ENCODE measurements at regions not wholly inside any gene's neighbourhood (a gene's known extent, or its start where the extent isn't known, plus 50 kb on each side); places are given as distances from the start of the nearest gene placed in this dataset.

GRCh38 chr2:129233751-129234406 lies 745.6 kb upstream of the RAB6C start:
- no peaks in the 10 kb centered on the region for H3K36me3 ChIP-seq (ENCODE audit: control insufficient read depth, insufficient read depth, low read length)
- no peaks in the 10 kb centered on the region for H3K4me1 ChIP-seq (ENCODE audit: control insufficient read depth, insufficient read depth, low read length, poor library complexity, severe bottlenecking)
- DNase-seq = no peak

GRCh38 chr2:129236601-129237000 lies 742.9 kb upstream of the RAB6C start:
- Histone ChIP-seq H3K36me3 (ENCODE audit: control insufficient read depth, insufficient read depth, low read length) (no peaks in the 10 kb centered on the region), H3K4me1 (ENCODE audit: control insufficient read depth, insufficient read depth, low read length, poor library complexity, severe bottlenecking) (no peaks in the 10 kb centered on the region), H3K9me3 (ENCODE audit: control insufficient read depth, low read length) (no peaks in the 10 kb centered on the region), H3K4me3 (ENCODE audit: insufficient read depth, low read depth, low read length, poor library complexity, severe bottlenecking) (no peak overlapping the region), H3K27ac (ENCODE audit: insufficient read depth, low read length, poor library complexity, severe bottlenecking) (no peak overlapping the region), H3K27me3 (replicated peaks; ENCODE audit: control insufficient read depth, insufficient read depth, low read length, poor library complexity, severe bottlenecking) (no peaks in the 10 kb centered on the region)
- no peak for DNase-seq

More at GRCh38 chr2:129233751-129234406, 745.6 kb upstream of the RAB6C start:
- Histone ChIP-seq H3K9me3 (ENCODE audit: control insufficient read depth, low read length) (no peaks in the 10 kb centered on the region), H3K27me3 (replicated peaks; ENCODE audit: control insufficient read depth, insufficient read depth, low read length, poor library complexity, severe bottlenecking) (no peaks in the 10 kb centered on the region), H3K4me3 (ENCODE audit: insufficient read depth, low read depth, low read length, poor library complexity, severe bottlenecking) (no peak overlapping the region), H3K27ac (ENCODE audit: insufficient read depth, low read length, poor library complexity, severe bottlenecking) (no peak overlapping the region)

- no peaks in the 10 kb centered on the region for H3K36me3 ChIP-seq (ENCODE audit: control insufficient read depth, insufficient read depth, low read length)
- H3K4me3 ChIP-seq (ENCODE audit: insufficient read depth, low read depth, low read length, poor library complexity, severe bottlenecking) = no peak overlapping the region
- no peaks in the 10 kb centered on the region for H3K4me1 ChIP-seq (ENCODE audit: control insufficient read depth, insufficient read depth, low read length, poor library complexity, severe bottlenecking)
- no peaks in the 10 kb centered on the region for H3K27me3 ChIP-seq (replicated peaks; ENCODE audit: control insufficient read depth, insufficient read depth, low read length, poor library complexity, severe bottlenecking)
- no peak for DNase-seq
- no peaks in the 10 kb centered on the region for H3K9me3 ChIP-seq (ENCODE audit: control insufficient read depth, low read length)
- H3K27ac ChIP-seq (ENCODE audit: insufficient read depth, low read length, poor library complexity, severe bottlenecking) = no peak overlapping the region
These were observed 741.3 kb upstream of the RAB6C start for GRCh38 chr2:129237966-129238725.

GRCh38 chr2:129239141-129239540 lies 740.3 kb upstream of the RAB6C start:
- Histone ChIP-seq H3K36me3 (ENCODE audit: control insufficient read depth, insufficient read depth, low read length) (no peaks in the 10 kb centered on the region), H3K4me3 (ENCODE audit: insufficient read depth, low read depth, low read length, poor library complexity, severe bottlenecking) (no peak overlapping the region), H3K27me3 (replicated peaks; ENCODE audit: control insufficient read depth, insufficient read depth, low read length, poor library complexity, severe bottlenecking) (no peaks in the 10 kb centered on the region), H3K27ac (ENCODE audit: insufficient read depth, low read length, poor library complexity, severe bottlenecking) (no peak overlapping the region), H3K4me1 (ENCODE audit: control insufficient read depth, insufficient read depth, low read length, poor library complexity, severe bottlenecking) (no peaks in the 10 kb centered on the region), H3K9me3 (ENCODE audit: control insufficient read depth, low read length) (no peaks in the 10 kb centered on the region)
- DNase-seq = no peak

- no peak for DNase-seq
- no peaks in the 10 kb centered on the region for H3K4me1 ChIP-seq (ENCODE audit: control insufficient read depth, insufficient read depth, low read length, poor library complexity, severe bottlenecking)
- H3K27me3 ChIP-seq (replicated peaks; ENCODE audit: control insufficient read depth, insufficient read depth, low read length, poor library complexity, severe bottlenecking) = no peaks in the 10 kb centered on the region
- H3K4me3 ChIP-seq (ENCODE audit: insufficient read depth, low read depth, low read length, poor library complexity, severe bottlenecking) = no peak overlapping the region
- no peaks in the 10 kb centered on the region for H3K9me3 ChIP-seq (ENCODE audit: control insufficient read depth, low read length)
- no peak overlapping the region for H3K27ac ChIP-seq (ENCODE audit: insufficient read depth, low read length, poor library complexity, severe bottlenecking)
- H3K36me3 ChIP-seq (ENCODE audit: control insufficient read depth, insufficient read depth, low read length) = no peaks in the 10 kb centered on the region
These were observed 739.4 kb upstream of the RAB6C start for GRCh38 chr2:129240061-129240460.

GRCh38 chr2:129242269-129242668 lies 737.2 kb upstream of the RAB6C start:
- Histone ChIP-seq H3K4me3 (ENCODE audit: insufficient read depth, low read depth, low read length, poor library complexity, severe bottlenecking) (no peak overlapping the region), H3K36me3 (ENCODE audit: control insufficient read depth, insufficient read depth, low read length) (no peaks in the 10 kb centered on the region), H3K27me3 (replicated peaks; ENCODE audit: control insufficient read depth, insufficient read depth, low read length, poor library complexity, severe bottlenecking) (no peaks in the 10 kb centered on the region), H3K27ac (ENCODE audit: insufficient read depth, low read length, poor library complexity, severe bottlenecking) (no peak overlapping the region), H3K4me1 (ENCODE audit: control insufficient read depth, insufficient read depth, low read length, poor library complexity, severe bottlenecking) (no peaks in the 10 kb centered on the region), H3K9me3 (ENCODE audit: control insufficient read depth, low read length) (no peaks in the 10 kb centered on the region)
- no peak for DNase-seq

GRCh38 chr2:129247751-129248150 lies 731.7 kb upstream of the RAB6C start:
- H3K27ac ChIP-seq (ENCODE audit: insufficient read depth, low read length, poor library complexity, severe bottlenecking) = no peak overlapping the region
- no peak for DNase-seq
- H3K9me3 ChIP-seq (ENCODE audit: control insufficient read depth, low read length) = no peaks in the 10 kb centered on the region
- H3K36me3 ChIP-seq (ENCODE audit: control insufficient read depth, insufficient read depth, low read length) = no peaks in the 10 kb centered on the region
- H3K4me3 ChIP-seq (ENCODE audit: insufficient read depth, low read depth, low read length, poor library complexity, severe bottlenecking) = no peak overlapping the region
- H3K27me3 ChIP-seq (replicated peaks; ENCODE audit: control insufficient read depth, insufficient read depth, low read length, poor library complexity, severe bottlenecking) = no peaks in the 10 kb centered on the region
- H3K4me1 ChIP-seq (ENCODE audit: control insufficient read depth, insufficient read depth, low read length, poor library complexity, severe bottlenecking) = no peaks in the 10 kb centered on the region

GRCh38 chr2:129248198-129248597 lies 731.3 kb upstream of the RAB6C start:
- Histone ChIP-seq H3K27ac (ENCODE audit: insufficient read depth, low read length, poor library complexity, severe bottlenecking) (no peak overlapping the region), H3K27me3 (replicated peaks; ENCODE audit: control insufficient read depth, insufficient read depth, low read length, poor library complexity, severe bottlenecking) (no peaks in the 10 kb centered on the region), H3K4me1 (ENCODE audit: control insufficient read depth, insufficient read depth, low read length, poor library complexity, severe bottlenecking) (no peaks in the 10 kb centered on the region), H3K4me3 (ENCODE audit: insufficient read depth, low read depth, low read length, poor library complexity, severe bottlenecking) (no peak overlapping the region), H3K36me3 (ENCODE audit: control insufficient read depth, insufficient read depth, low read length) (no peaks in the 10 kb centered on the region), H3K9me3 (ENCODE audit: control insufficient read depth, low read length) (no peaks in the 10 kb centered on the region)
- DNase-seq = no peak

- H3K9me3 ChIP-seq (ENCODE audit: control insufficient read depth, low read length) = no peaks in the 10 kb centered on the region
- no peak overlapping the region for H3K27ac ChIP-seq (ENCODE audit: insufficient read depth, low read length, poor library complexity, severe bottlenecking)
- H3K36me3 ChIP-seq (ENCODE audit: control insufficient read depth, insufficient read depth, low read length) = no peaks in the 10 kb centered on the region
- H3K4me1 ChIP-seq (ENCODE audit: control insufficient read depth, insufficient read depth, low read length, poor library complexity, severe bottlenecking) = no peaks in the 10 kb centered on the region
- no peaks in the 10 kb centered on the region for H3K27me3 ChIP-seq (replicated peaks; ENCODE audit: control insufficient read depth, insufficient read depth, low read length, poor library complexity, severe bottlenecking)
- no peak overlapping the region for H3K4me3 ChIP-seq (ENCODE audit: insufficient read depth, low read depth, low read length, poor library complexity, severe bottlenecking)
- no peak for DNase-seq
These were observed 726.5 kb upstream of the RAB6C start for GRCh38 chr2:129252781-129253460.

- H3K9me3 ChIP-seq (ENCODE audit: control insufficient read depth, low read length) = no peaks in the 10 kb centered on the region
- no peak overlapping the region for H3K27ac ChIP-seq (ENCODE audit: insufficient read depth, low read length, poor library complexity, severe bottlenecking)
- H3K27me3 ChIP-seq (replicated peaks; ENCODE audit: control insufficient read depth, insufficient read depth, low read length, poor library complexity, severe bottlenecking) = no peaks in the 10 kb centered on the region
- DNase-seq = no peak
- no peaks in the 10 kb centered on the region for H3K4me1 ChIP-seq (ENCODE audit: control insufficient read depth, insufficient read depth, low read length, poor library complexity, severe bottlenecking)
- no peak overlapping the region for H3K4me3 ChIP-seq (ENCODE audit: insufficient read depth, low read depth, low read length, poor library complexity, severe bottlenecking)
- H3K36me3 ChIP-seq (ENCODE audit: control insufficient read depth, insufficient read depth, low read length) = no peaks in the 10 kb centered on the region
These were observed 726.0 kb upstream of the RAB6C start for GRCh38 chr2:129253461-129253812.
